Breast epithelium (tissue), 4 donors: ENCODE measurements at regions not wholly inside any gene's neighbourhood (a gene's known extent, or its start where the extent isn't known, plus 50 kb on each side); places are given as distances from the start of the nearest gene placed in this dataset.
"Not testable (repeated sequence)": the region's sequence is repeated elsewhere in the genome, so short reads cannot be mapped to it uniquely, and the experiment has no call there.

Source experiments
- DNase-seq, 2 donors: peaks; one replicate each; pipeline ENCODE4 v3.0.0-alpha.2; 2019; ENCODE audit warnings: low spot score in 2 of 2
- H3K27ac ChIP-seq, 2 donors: fragments of 200-600 bp; sonication (generic) in 1 of 2; one replicate each; pipeline ENCODE4 v1.5.1; 2016 to 2019; ENCODE audit warnings: mild to moderate bottlenecking in 1 of 2
- H3K27me3 ChIP-seq, 2 donors: fragments of 200-600 bp; sonication (generic) in 1 of 2; one replicate each; pipeline versions ENCODE4 v1.5.1 to v1.6.0; 2017 to 2019; ENCODE audit warnings: control low read depth in 1 of 2, mild to moderate bottlenecking in 1 of 2
- H3K36me3 ChIP-seq: fragments of 200-600 bp; one replicate; pipeline ENCODE4 v1.5.1; 2019
- H3K4me1 ChIP-seq, 2 donors: fragments of 200-600 bp; sonication (generic); one replicate each; pipeline ENCODE4 v1.5.1; 2016 to 2019; ENCODE audit warnings: control low read depth in 1 of 2
- H3K4me3 ChIP-seq, 3 donors: fragments of 200-600 bp; sonication (generic); 1 replicate in 2 of 3; 2 replicates in 1 of 3; pipeline ENCODE4 v1.5.1; 2016 to 2019; ENCODE audit warnings: mild to moderate bottlenecking in 3 of 3, moderate library complexity in 2 of 3
- H3K9me3 ChIP-seq, 2 donors: fragments of 200-600 bp; sonication (generic) in 1 of 2; one replicate each; pipeline ENCODE4 v1.5.1; 2016 to 2019; ENCODE audit warnings: control low read depth in 1 of 2
- CTCF ChIP-seq, 3 donors: fragments of 450-650 bp; IDR thresholded peaks; one replicate each; pipeline ENCODE4 v1.5.1; 2016 to 2017; ENCODE audit warnings: antibody characterized with exemption in 3 of 3, mild to moderate bottlenecking in 3 of 3, moderate library complexity in 3 of 3
- POLR2A ChIP-seq: fragments of 450-650 bp; IDR thresholded peaks from one replicate; pipeline ENCODE4 v1.6.1; 2016; ENCODE audit warnings: antibody characterized with exemption, mild to moderate bottlenecking, moderate library complexity
- POLR2AphosphoS5 ChIP-seq, 3 donors: sonication (generic); formaldehyde crosslinking; IDR thresholded peaks; one replicate each; pipeline ENCODE4 v1.6.1; 2017; ENCODE audit warnings: antibody characterized with exemption in 3 of 3
- intact Hi-C: fragments of 100-400 bp; cut with DNase I; formaldehyde crosslinking; loops from one replicate; pipeline ENCODE4 v1.15.1; 2023; ENCODE audit warnings: low total_unique reads

GRCh38 chr12:31906557-31907301, 52.5 kb upstream of the RESF1 start:
- no peak overlapping the region for H3K27ac ChIP-seq
- H3K9me3 ChIP-seq: peaks cover 15 to 28% of the 10 kb centered on the region in 2 donors
- DNase-seq: no peak
- no peaks in the 10 kb centered on the region for H3K27me3 ChIP-seq
- intact Hi-C loops: no loop called here
- H3K36me3 ChIP-seq: no peaks in the 10 kb centered on the region
- no peak overlapping the region for H3K4me3 ChIP-seq
- no peaks in the 10 kb centered on the region for H3K4me1 ChIP-seq
- TF ChIP-seq CTCF (IDR thresholded peaks at IDR 0.05): no peak
- no peak for TF ChIP-seq POLR2AphosphoS5 (IDR thresholded peaks at IDR 0.05)
- no peak for TF ChIP-seq POLR2A

- intact Hi-C loops: no loop called here
- Histone ChIP-seq H3K27ac (no peak overlapping the region), H3K4me3 (no peak overlapping the region), H3K27me3 (no peaks in the 10 kb centered on the region), H3K4me1 (no peaks in the 10 kb centered on the region), H3K9me3 (peaks cover 15 to 27% of the 10 kb centered on the region in 2 donors), H3K36me3 (no peaks in the 10 kb centered on the region)
- TF ChIP-seq CTCF (IDR thresholded peaks at IDR 0.05): no peak
- TF ChIP-seq POLR2A: no peak
- TF ChIP-seq POLR2AphosphoS5 (IDR thresholded peaks at IDR 0.05): no peak
- DNase-seq: no peak
These were observed 56.2 kb upstream of the RESF1 start for GRCh38 chr12:31903025-31903424.

GRCh38 chr12:31900271-31900670, 58.9 kb upstream of the RESF1 start:
- peaks cover 0 to 4% of the 10 kb centered on the region in 2 donors for H3K9me3 ChIP-seq
- no peak overlapping the region for H3K27ac ChIP-seq
- no peak for TF ChIP-seq POLR2AphosphoS5 (IDR thresholded peaks at IDR 0.05)
- no peak for TF ChIP-seq POLR2A
- no peaks in the 10 kb centered on the region for H3K36me3 ChIP-seq
- intact Hi-C loops: no loop called here
- H3K4me1 ChIP-seq: no peaks in the 10 kb centered on the region
- no peak for DNase-seq
- no peak overlapping the region for H3K4me3 ChIP-seq
- no peaks in the 10 kb centered on the region for H3K27me3 ChIP-seq

- TF ChIP-seq POLR2AphosphoS5 (IDR thresholded peaks at IDR 0.05) (no peak), POLR2A (no peak), CTCF (IDR thresholded peaks at IDR 0.05) (no peak)
- no peaks in the 10 kb centered on the region for H3K9me3 ChIP-seq
- no peaks in the 10 kb centered on the region for H3K27me3 ChIP-seq
- no peak overlapping the region for H3K4me3 ChIP-seq
- intact Hi-C loops: no loop called here
- DNase-seq: no peak
- no peaks in the 10 kb centered on the region for H3K4me1 ChIP-seq
- no peak overlapping the region for H3K27ac ChIP-seq
- no peaks in the 10 kb centered on the region for H3K36me3 ChIP-seq
These were observed 60.1 kb upstream of the RESF1 start for GRCh38 chr12:31899109-31899508.

- no peaks in the 10 kb centered on the region for H3K9me3 ChIP-seq
- no peak for DNase-seq
- no peak for TF ChIP-seq CTCF (IDR thresholded peaks at IDR 0.05)
- TF ChIP-seq POLR2A: no peak
- no peak for TF ChIP-seq POLR2AphosphoS5 (IDR thresholded peaks at IDR 0.05)
- peak overlapping the region in 1 of 2 donors; percentile 59 for H3K27ac ChIP-seq
- no peaks in the 10 kb centered on the region for H3K36me3 ChIP-seq
- H3K4me1 ChIP-seq: no peaks in the 10 kb centered on the region
- H3K27me3 ChIP-seq: no peaks in the 10 kb centered on the region
- intact Hi-C loops: no loop called here
- no peak overlapping the region for H3K4me3 ChIP-seq
These were observed 61.3 kb upstream of the RESF1 start for GRCh38 chr12:31897781-31898503.

GRCh38 chr12:31897092-31897491, 62.1 kb upstream of the RESF1 start:
- H3K27me3 ChIP-seq, H3K36me3 ChIP-seq, H3K4me3 ChIP-seq, H3K4me1 ChIP-seq, DNase-seq, intact Hi-C loops, H3K9me3 ChIP-seq: not testable (repeated sequence)
- H3K27ac ChIP-seq: peak overlapping the region in 1 of 2 donors; percentile 48
